ENCODE measurements at regions not wholly inside any gene's neighbourhood (a gene's known extent, or its start where the extent isn't known, plus 50 kb on each side); places are given as distances from the start of the nearest gene placed in this dataset.

DNA sequence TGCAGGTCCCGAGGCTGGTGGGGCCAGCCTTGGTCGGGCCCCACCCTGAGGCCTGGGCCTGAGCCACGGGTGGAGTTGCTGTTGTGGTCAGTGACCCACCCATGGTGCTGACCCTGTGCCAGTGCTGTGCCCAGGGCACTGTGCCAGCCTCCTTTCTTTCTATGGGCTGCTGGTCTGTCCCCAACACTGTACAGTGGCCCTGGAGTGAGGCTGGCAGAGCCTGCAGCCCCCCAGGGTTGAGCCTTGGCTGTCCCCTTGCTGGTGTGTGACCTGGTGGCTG is 1235.7 kb downstream of the BRD1 start:
- TF ChIP-seq, protein P1, sequence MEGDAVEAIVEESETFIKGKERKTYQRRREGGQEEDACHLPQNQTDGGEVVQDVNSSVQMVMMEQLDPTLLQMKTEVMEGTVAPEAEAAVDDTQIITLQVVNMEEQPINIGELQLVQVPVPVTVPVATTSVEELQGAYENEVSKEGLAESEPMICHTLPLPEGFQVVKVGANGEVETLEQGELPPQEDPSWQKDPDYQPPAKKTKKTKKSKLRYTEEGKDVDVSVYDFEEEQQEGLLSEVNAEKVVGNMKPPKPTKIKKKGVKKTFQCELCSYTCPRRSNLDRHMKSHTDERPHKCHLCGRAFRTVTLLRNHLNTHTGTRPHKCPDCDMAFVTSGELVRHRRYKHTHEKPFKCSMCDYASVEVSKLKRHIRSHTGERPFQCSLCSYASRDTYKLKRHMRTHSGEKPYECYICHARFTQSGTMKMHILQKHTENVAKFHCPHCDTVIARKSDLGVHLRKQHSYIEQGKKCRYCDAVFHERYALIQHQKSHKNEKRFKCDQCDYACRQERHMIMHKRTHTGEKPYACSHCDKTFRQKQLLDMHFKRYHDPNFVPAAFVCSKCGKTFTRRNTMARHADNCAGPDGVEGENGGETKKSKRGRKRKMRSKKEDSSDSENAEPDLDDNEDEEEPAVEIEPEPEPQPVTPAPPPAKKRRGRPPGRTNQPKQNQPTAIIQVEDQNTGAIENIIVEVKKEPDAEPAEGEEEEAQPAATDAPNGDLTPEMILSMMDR (IDR thresholded peaks at IDR 0.05; ENCODE audit: insufficient read depth, low read length, poor library complexity, severe bottlenecking), result no peak
- no peak for TF ChIP-seq EZH2phosphoT487 (conservative IDR thresholded peaks at IDR 0.05; ENCODE audit: low read length)
